OCI-LY7 (cell line): ENCODE measurements at regions not wholly inside any gene's neighbourhood (a gene's known extent, or its start where the extent isn't known, plus 50 kb on each side); places are given as distances from the start of the nearest gene placed in this dataset.
A peak's percentile ranks its signal among the peaks of the same experiment; 100 is the strongest.
"Not testable (repeated sequence)": the region's sequence is repeated elsewhere in the genome, so short reads cannot be mapped to it uniquely, and the experiment has no call there.

Source experiments
- BruUV-seq: library from RNA; stranded (reverse); fragments of 400-500 nt; replicated peaks from 2 replicates; lab custom pipeline; 2021; lab: Mats Ljungman, UMichigan
- CTCF ChIA-PET: fragments of 300-600 bp; sonication (Branson Sonifier 250); formaldehyde crosslinking; loops from one replicate; lab custom pipeline; 2022; ENCODE audit warnings: antibody characterized with exemption; ENCODE audit not compliant: unreplicated experiment; lab: Charles Lee
- POLR2A ChIA-PET: fragments of 300-600 bp; sonication (Branson Sonifier 250); formaldehyde crosslinking; loops from one replicate; lab custom pipeline; 2022; ENCODE audit warnings: antibody characterized with exemption; lab: Charles Lee
- DNase-seq: peaks from one replicate; pipeline ENCODE4 v3.0.0-alpha.2; 2015; ENCODE audit warnings: low spot score
- H2AFZ ChIP-seq: fragments of 200-600 bp; sonication (generic), shearing (Covaris generic); 2 replicates; pipeline ENCODE4 v1.6.1; 2014; ENCODE audit warnings: mild to moderate bottlenecking, antibody characterized with exemption, low read length, moderate library complexity
- H3K27ac ChIP-seq: fragments of 200-600 bp; sonication (generic); 2 replicates; pipeline ENCODE4 v1.5.1; 2014; ENCODE audit warnings: mixed run types, low read depth, mild to moderate bottlenecking, moderate library complexity, low read length, inconsistent platforms; ENCODE audit not compliant: poor library complexity, severe bottlenecking
- H3K36me3 ChIP-seq: fragments of 200-600 bp; sonication (generic); 2 replicates; pipeline ENCODE4 v1.6.1; 2014; ENCODE audit warnings: mild to moderate bottlenecking, antibody characterized with exemption, low read length, moderate library complexity, mixed read lengths; ENCODE audit not compliant: insufficient read depth
- H3K4me1 ChIP-seq: fragments of 200-600 bp; sonication (generic); 2 replicates; pipeline ENCODE4 v1.5.1; 2014; ENCODE audit warnings: mild to moderate bottlenecking, low read length; ENCODE audit not compliant: insufficient read depth, poor library complexity, severe bottlenecking
- H3K4me2 ChIP-seq: fragments of 200-600 bp; sonication (generic); 2 replicates; pipeline ENCODE4 v1.6.1; 2014; ENCODE audit warnings: mild to moderate bottlenecking, low read length
- H3K4me3 ChIP-seq: fragments of 200-600 bp; sonication (generic); 2 replicates; pipeline ENCODE4 v1.5.1; 2014; ENCODE audit warnings: mild to moderate bottlenecking, low read depth, low read length; ENCODE audit not compliant: poor library complexity, severe bottlenecking
- H3K79me2 ChIP-seq: fragments of 200-600 bp; sonication (generic); 2 replicates; pipeline ENCODE4 v1.6.1; 2016; ENCODE audit warnings: low read depth, mild to moderate bottlenecking, low read length, moderate library complexity, mixed read lengths; ENCODE audit not compliant: insufficient read depth
- H3K9me2 ChIP-seq: fragments of 200-600 bp; sonication (generic); 2 replicates; pipeline ENCODE4 v1.6.1; 2016; ENCODE audit warnings: mild to moderate bottlenecking, low read length, mixed read lengths; ENCODE audit not compliant: insufficient read depth
- H3K9me3 ChIP-seq: fragments of 200-600 bp; sonication (generic); 2 replicates; pipeline ENCODE4 v1.6.1; 2014; ENCODE audit warnings: mild to moderate bottlenecking, mixed run types, low read length, mixed read lengths
- H4K20me1 ChIP-seq: fragments of 200-600 bp; sonication (generic); 2 replicates; pipeline ENCODE4 v1.6.1; 2014; ENCODE audit warnings: mild to moderate bottlenecking, antibody characterized with exemption, low read length, moderate library complexity, mixed read lengths; ENCODE audit not compliant: insufficient read depth
- EZH2phosphoT487 ChIP-seq: fragments of 200-600 bp; sonication (generic); IDR thresholded peaks from 2 replicates; pipeline ENCODE4 v1.6.1; 2018; ENCODE audit warnings: low read depth, borderline replicate concordance, mild to moderate bottlenecking, mixed run types, antibody characterized with exemption, low read length, moderate library complexity, mixed read lengths
- intact Hi-C: fragments of 100-400 bp; cut with micrococcal nuclease; formaldehyde crosslinking; loops from one replicate; pipeline ENCODE4 v1.10.0; 2022; ENCODE audit not compliant: unreplicated experiment
- TF ChIP-seq, protein P1 (sequence below): fragments of 200-600 bp; sonication (generic); conservative IDR thresholded peaks from 2 replicates; pipeline ENCODE4 v1.5.1; 2014; ENCODE audit warnings: mild to moderate bottlenecking, antibody characterized with exemption, low read length, moderate library complexity, mixed read lengths

DNA sequence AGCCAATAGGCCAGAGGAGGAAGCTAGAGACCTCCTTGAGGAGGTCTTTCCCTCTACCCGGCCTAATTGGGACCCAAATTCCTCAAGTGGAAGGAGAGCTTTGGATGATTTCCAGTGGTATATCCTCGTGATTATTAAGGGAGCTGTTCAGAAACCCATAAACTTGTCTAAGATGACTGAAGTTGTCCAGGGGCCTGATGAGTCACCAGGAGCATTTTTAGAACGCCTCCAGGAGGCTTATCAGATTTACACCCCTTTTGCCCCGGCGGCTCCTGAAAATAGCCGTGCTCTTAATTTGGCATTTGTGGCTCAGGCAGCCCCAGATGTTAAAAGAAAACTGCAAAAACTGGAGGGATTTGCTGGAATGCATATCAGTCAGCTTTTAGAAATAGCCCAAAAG lies 198.1 kb downstream of the ZNF486 start:
- intact Hi-C loops = no loop called here
- Histone ChIP-seq H3K4me3 (no peak overlapping the region), H3K4me1 (peaks cover 9% of the 10 kb centered on the region), H3K27ac (no peak overlapping the region), H3K79me2 (no peaks in the 10 kb centered on the region), H3K9me3 (no peaks in the 10 kb centered on the region), H4K20me1 (no peaks in the 10 kb centered on the region), H3K9me2 (no peaks in the 10 kb centered on the region), H2AFZ (no peak overlapping the region), H3K36me3 (no peaks in the 10 kb centered on the region), H3K4me2 (no peak overlapping the region)
- TF ChIP-seq EZH2phosphoT487 = no peak
- TF ChIP-seq, protein P1, sequence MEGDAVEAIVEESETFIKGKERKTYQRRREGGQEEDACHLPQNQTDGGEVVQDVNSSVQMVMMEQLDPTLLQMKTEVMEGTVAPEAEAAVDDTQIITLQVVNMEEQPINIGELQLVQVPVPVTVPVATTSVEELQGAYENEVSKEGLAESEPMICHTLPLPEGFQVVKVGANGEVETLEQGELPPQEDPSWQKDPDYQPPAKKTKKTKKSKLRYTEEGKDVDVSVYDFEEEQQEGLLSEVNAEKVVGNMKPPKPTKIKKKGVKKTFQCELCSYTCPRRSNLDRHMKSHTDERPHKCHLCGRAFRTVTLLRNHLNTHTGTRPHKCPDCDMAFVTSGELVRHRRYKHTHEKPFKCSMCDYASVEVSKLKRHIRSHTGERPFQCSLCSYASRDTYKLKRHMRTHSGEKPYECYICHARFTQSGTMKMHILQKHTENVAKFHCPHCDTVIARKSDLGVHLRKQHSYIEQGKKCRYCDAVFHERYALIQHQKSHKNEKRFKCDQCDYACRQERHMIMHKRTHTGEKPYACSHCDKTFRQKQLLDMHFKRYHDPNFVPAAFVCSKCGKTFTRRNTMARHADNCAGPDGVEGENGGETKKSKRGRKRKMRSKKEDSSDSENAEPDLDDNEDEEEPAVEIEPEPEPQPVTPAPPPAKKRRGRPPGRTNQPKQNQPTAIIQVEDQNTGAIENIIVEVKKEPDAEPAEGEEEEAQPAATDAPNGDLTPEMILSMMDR = no peak
- POLR2A ChIA-PET = no interaction called here
- DNase-seq = no peak
- BruUV-seq = no TSS peak
- CTCF ChIA-PET = no interaction called here

DNA sequence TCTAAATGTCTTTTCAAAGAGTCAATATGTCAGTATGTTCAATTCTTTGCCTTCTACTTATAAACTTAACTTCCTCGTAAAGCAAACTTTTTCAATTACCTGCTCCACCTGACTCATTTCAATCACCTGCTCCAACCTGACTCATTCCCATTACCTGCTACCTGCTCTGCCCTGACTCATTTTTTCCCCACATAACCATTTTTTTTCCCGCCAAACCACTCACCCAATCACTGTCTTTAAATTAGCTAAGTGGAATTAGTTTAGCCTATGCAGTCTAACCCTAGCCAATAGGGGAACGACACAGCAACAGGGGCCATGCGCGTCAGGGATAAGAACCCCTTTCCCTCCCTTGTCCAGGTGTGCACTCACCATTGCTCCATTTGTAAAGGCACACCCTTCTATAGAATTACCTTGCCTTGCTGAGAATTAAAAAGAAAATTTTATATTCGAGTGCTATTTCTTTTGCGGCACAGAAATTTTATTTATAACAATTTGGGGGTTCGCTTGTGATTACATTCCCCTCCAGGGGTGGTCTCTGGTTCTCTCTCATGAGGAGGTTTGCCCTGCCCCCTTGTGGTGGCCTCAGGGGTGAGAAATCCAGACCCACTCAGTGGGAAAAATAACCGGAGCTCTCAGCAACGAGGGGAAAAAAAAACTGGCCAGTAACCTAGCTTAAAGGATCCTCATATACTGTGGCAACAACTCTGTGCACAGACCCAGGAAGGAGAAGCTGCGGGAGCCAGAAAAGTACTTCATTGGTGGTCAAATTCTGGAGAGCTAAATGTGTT lies 193.1 kb downstream of the ZNF486 start:
- CTCF ChIA-PET = interaction anchor here (0.8 kb wide), 1 partner anchor 9 kb away, joined by 3 read pairs; no protein-coding TSS in a partner anchor
- Histone ChIP-seq H3K9me2 (no peaks in the 10 kb centered on the region), H3K4me3 (no peak overlapping the region), H3K27ac (no peak overlapping the region), H2AFZ (no peak overlapping the region), H3K4me2 (no peak overlapping the region), H3K36me3 (no peaks in the 10 kb centered on the region; the same call in 1 of the 2 replicates), H4K20me1 (no peaks in the 10 kb centered on the region), H3K4me1 (no peaks in the 10 kb centered on the region), H3K79me2 (no peaks in the 10 kb centered on the region), H3K9me3 (no peaks in the 10 kb centered on the region; the same call in 1 of the 2 replicates)
- TF ChIP-seq, protein P1 = peak; percentile 87
- TF ChIP-seq EZH2phosphoT487 = no peak
- POLR2A ChIA-PET = no interaction called here
- no TSS peak for BruUV-seq
- DNase-seq = peak; percentile 45
- intact Hi-C loops = loop anchor here (1.0 kb wide), 1 partner anchor 113 kb away; no protein-coding TSS in a partner anchor

DNA sequence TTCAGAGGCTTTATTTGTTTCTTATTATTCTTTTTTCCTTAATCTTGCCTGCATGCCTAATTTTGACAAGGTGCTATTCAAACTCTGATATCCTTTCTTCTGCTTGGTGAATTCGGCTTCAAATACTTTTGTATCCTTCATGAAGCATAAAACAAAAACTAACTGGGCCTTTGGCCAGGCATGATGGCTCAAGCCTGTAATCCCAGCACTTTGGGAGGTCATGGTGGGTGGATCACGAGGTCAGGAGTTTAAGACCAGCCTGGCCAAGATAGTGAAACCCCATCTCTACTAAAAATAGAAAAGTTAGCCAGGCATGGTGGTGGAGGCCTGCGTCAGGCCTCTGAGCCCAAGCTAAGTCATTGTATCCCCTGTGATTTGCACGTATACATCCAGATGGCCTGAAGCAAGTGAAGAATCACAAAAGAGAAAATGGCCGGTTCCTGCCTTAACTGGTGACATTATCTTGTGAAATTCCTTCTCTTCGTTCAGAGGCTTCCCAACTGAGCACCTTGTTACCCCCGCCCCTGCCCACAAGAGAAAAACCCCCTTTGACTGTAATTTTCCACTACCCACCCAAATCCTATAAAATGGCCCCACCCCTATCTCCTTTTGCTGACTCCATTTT lies 191.9 kb downstream of the ZNF486 start:
- H4K20me1 ChIP-seq, H3K36me3 ChIP-seq, DNase-seq, H3K27ac ChIP-seq, H3K4me2 ChIP-seq, H3K9me3 ChIP-seq, POLR2A ChIA-PET, H3K4me1 ChIP-seq, CTCF ChIA-PET, H3K4me3 ChIP-seq, H3K9me2 ChIP-seq, H3K79me2 ChIP-seq, intact Hi-C loops, BruUV-seq, H2AFZ ChIP-seq: not testable (repeated sequence)
